A673 (cell line): ENCODE measurements at regions not wholly inside any gene's neighbourhood (a gene's known extent, or its start where the extent isn't known, plus 50 kb on each side); places are given as distances from the start of the nearest gene placed in this dataset.

Experiments used
- BruUV-seq: library from RNA; stranded (reverse); fragments of 400-500 nt; replicated peaks from 2 replicates; lab custom pipeline; 2021; lab: Mats Ljungman, UMichigan
- CTCF ChIA-PET: fragments of 300-600 bp; sonication (Branson Sonifier 250); formaldehyde crosslinking; loops from one replicate; lab custom pipeline; 2022; ENCODE audit warnings: antibody characterized with exemption; lab: Charles Lee
- POLR2A ChIA-PET: fragments of 300-600 bp; sonication (Branson Sonifier 250); formaldehyde crosslinking; loops from one replicate; lab custom pipeline; 2022; ENCODE audit warnings: antibody characterized with exemption; ENCODE audit not compliant: low non-redundant PET; lab: Charles Lee
- DNase-seq: peaks from one replicate; pipeline ENCODE4 v3.0.0-alpha.2; 2015; ENCODE audit warnings: low spot score
- H3K27ac ChIP-seq: fragments of 200-600 bp; sonication (generic); 2 replicates; pipeline ENCODE4 v1.5.1; 2016; ENCODE audit warnings: mixed run types, low read depth, mild to moderate bottlenecking, mixed read lengths, antibody characterized with exemption, low read length; ENCODE audit not compliant: poor library complexity, severe bottlenecking
- H3K27me3 ChIP-seq: fragments of 200-600 bp; sonication (generic); replicated peaks from 2 replicates; pipeline ENCODE4 v1.6.1; 2017; ENCODE audit warnings: mixed run types, low read depth, mild to moderate bottlenecking, mixed read lengths, antibody characterized with exemption, low read length; ENCODE audit not compliant: insufficient read depth, poor library complexity
- H3K36me3 ChIP-seq: fragments of 200-600 bp; sonication (generic); 2 replicates; pipeline ENCODE4 v1.6.1; 2016; ENCODE audit warnings: mixed run types, mild to moderate bottlenecking, mixed read lengths, antibody characterized with exemption, low read length; ENCODE audit not compliant: insufficient read depth, poor library complexity, severe bottlenecking
- H3K4me1 ChIP-seq: fragments of 200-600 bp; sonication (generic); 2 replicates; pipeline ENCODE4 v1.6.1; 2017; ENCODE audit warnings: mixed run types, mild to moderate bottlenecking, mixed read lengths, antibody characterized with exemption, low read length; ENCODE audit not compliant: insufficient read depth, poor library complexity, severe bottlenecking
- H3K4me3 ChIP-seq: fragments of 200-600 bp; sonication (generic); 2 replicates; pipeline ENCODE4 v1.5.1; 2016; ENCODE audit warnings: low read depth, mixed run types, mild to moderate bottlenecking, mixed read lengths, low read length; ENCODE audit not compliant: poor library complexity, severe bottlenecking
- H3K9me3 ChIP-seq: fragments of 200-600 bp; sonication (generic); 2 replicates; pipeline ENCODE4 v1.6.1; 2016; ENCODE audit warnings: mixed run types, low read depth, mild to moderate bottlenecking, mixed read lengths, antibody characterized with exemption, low read length; ENCODE audit not compliant: poor library complexity, severe bottlenecking
- EZH2 ChIP-seq: fragments of 200-600 bp; sonication (generic); IDR thresholded peaks from 2 replicates; pipeline ENCODE4 v1.6.1; 2017; ENCODE audit warnings: borderline replicate concordance, low read depth, mild to moderate bottlenecking, mixed read lengths, antibody characterized with exemption, low read length; ENCODE audit not compliant: poor library complexity, severe bottlenecking
- intact Hi-C: fragments of 100-400 bp; cut with micrococcal nuclease; formaldehyde crosslinking; loops from one replicate; pipeline ENCODE4 v1.10.0; 2022; ENCODE audit not compliant: unreplicated experiment
- TF ChIP-seq, protein P1 (sequence below): fragments of 300-800, 200-600 bp; sonication (generic); conservative IDR thresholded peaks from 2 replicates; pipeline ENCODE4 v1.5.1; 2017; ENCODE audit warnings: low read depth, mild to moderate bottlenecking, antibody characterized with exemption, low read length, moderate library complexity, mixed read lengths

GRCh38 chr1:193537266-193538002 lies 351.0 kb upstream of the B3GALT2 start:
- Histone ChIP-seq H3K27ac (no peak overlapping the region), H3K36me3 (no peaks in the 10 kb centered on the region), H3K4me3 (no peak overlapping the region), H3K27me3 (no peaks in the 10 kb centered on the region), H3K4me1 (no peaks in the 10 kb centered on the region), H3K9me3 (no peaks in the 10 kb centered on the region)
- intact Hi-C loops = no loop called here
- TF ChIP-seq EZH2 = no peak
- TF ChIP-seq, protein P1, sequence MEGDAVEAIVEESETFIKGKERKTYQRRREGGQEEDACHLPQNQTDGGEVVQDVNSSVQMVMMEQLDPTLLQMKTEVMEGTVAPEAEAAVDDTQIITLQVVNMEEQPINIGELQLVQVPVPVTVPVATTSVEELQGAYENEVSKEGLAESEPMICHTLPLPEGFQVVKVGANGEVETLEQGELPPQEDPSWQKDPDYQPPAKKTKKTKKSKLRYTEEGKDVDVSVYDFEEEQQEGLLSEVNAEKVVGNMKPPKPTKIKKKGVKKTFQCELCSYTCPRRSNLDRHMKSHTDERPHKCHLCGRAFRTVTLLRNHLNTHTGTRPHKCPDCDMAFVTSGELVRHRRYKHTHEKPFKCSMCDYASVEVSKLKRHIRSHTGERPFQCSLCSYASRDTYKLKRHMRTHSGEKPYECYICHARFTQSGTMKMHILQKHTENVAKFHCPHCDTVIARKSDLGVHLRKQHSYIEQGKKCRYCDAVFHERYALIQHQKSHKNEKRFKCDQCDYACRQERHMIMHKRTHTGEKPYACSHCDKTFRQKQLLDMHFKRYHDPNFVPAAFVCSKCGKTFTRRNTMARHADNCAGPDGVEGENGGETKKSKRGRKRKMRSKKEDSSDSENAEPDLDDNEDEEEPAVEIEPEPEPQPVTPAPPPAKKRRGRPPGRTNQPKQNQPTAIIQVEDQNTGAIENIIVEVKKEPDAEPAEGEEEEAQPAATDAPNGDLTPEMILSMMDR = no peak
- ChIA-PET POLR2A (no interaction called here), CTCF (no interaction called here)
- no TSS peak for BruUV-seq
- DNase-seq = no peak

- no peaks in the 10 kb centered on the region for H3K36me3 ChIP-seq
- intact Hi-C loops = no loop called here
- CTCF ChIA-PET = no interaction called here
- POLR2A ChIA-PET = no interaction called here
- H3K27ac ChIP-seq = no peak overlapping the region
- no TSS peak for BruUV-seq
- no peak overlapping the region for H3K4me3 ChIP-seq
- H3K4me1 ChIP-seq = no peaks in the 10 kb centered on the region
- no peak for TF ChIP-seq EZH2
- TF ChIP-seq, protein P1 = no peak
- no peaks in the 10 kb centered on the region for H3K27me3 ChIP-seq
- no peak for DNase-seq
- H3K9me3 ChIP-seq = no peaks in the 10 kb centered on the region
These were observed 347.4 kb upstream of the B3GALT2 start for GRCh38 chr1:193533853-193534252.

- TF ChIP-seq, protein P1 = no peak
- TF ChIP-seq EZH2 = no peak
- Histone ChIP-seq H3K4me3 (no peak overlapping the region), H3K9me3 (no peaks in the 10 kb centered on the region), H3K27me3 (no peaks in the 10 kb centered on the region), H3K27ac (no peak overlapping the region), H3K36me3 (no peaks in the 10 kb centered on the region), H3K4me1 (no peaks in the 10 kb centered on the region)
- POLR2A ChIA-PET = no interaction called here
- no peak for DNase-seq
- intact Hi-C loops = no loop called here
- no TSS peak for BruUV-seq
- CTCF ChIA-PET = no interaction called here
These were observed 339.7 kb upstream of the B3GALT2 start for GRCh38 chr1:193525917-193526710.
